NCI-H2081 (cell line): ENCODE measurements at regions not wholly inside any gene's neighbourhood (a gene's known extent, or its start where the extent isn't known, plus 50 kb on each side); places are given as distances from the start of the nearest gene placed in this dataset.

Experiments
- DNase-seq, 2 experiments: peaks; one replicate each; lab custom pipeline; 2025; lab: John Stamatoyannopoulos, UW

GRCh38 chr13:104206450-104207044 lies 1140.3 kb upstream of the SLC10A2 start:
- DNase-seq = peak in 1 of 2 experiments; percentile 12

GRCh38 chr13:104204177-104204576 lies 1138.0 kb upstream of the SLC10A2 start:
- no peak for DNase-seq

- DNase-seq = no peak
These were observed 1132.6 kb upstream of the SLC10A2 start for GRCh38 chr13:104198801-104199200.

- no peak for DNase-seq
These were observed 1130.4 kb upstream of the SLC10A2 start for GRCh38 chr13:104196611-104197010.

- no peak for DNase-seq
These were observed 1115.5 kb upstream of the SLC10A2 start for GRCh38 chr13:104181526-104182231.

- peak; percentile 8 to 44 for DNase-seq
These were observed 1104.9 kb upstream of the SLC10A2 start for GRCh38 chr13:104170980-104171555.

- no peak for DNase-seq
These were observed 1097.8 kb upstream of the SLC10A2 start for GRCh38 chr13:104163866-104164630.

GRCh38 chr13:104160536-104160935 lies 1094.3 kb upstream of the SLC10A2 start:
- no peak for DNase-seq

GRCh38 chr13:104143760-104144416 lies 1077.7 kb upstream of the SLC10A2 start:
- DNase-seq = peak; percentile 67 to 86

- peak; percentile 66 to 91 for DNase-seq
These were observed 1074.3 kb upstream of the SLC10A2 start for GRCh38 chr13:104140552-104140951.

- DNase-seq = no peak
These were observed 1071.2 kb upstream of the SLC10A2 start for GRCh38 chr13:104137416-104137815.

- no peak for DNase-seq
These were observed 1066.6 kb upstream of the SLC10A2 start for GRCh38 chr13:104132849-104133248.

- no peak for DNase-seq
These were observed 1047.9 kb upstream of the SLC10A2 start for GRCh38 chr13:104114101-104114500.

GRCh38 chr13:104111031-104111430 lies 1044.8 kb upstream of the SLC10A2 start:
- DNase-seq = no peak

- peak; percentile 0 to 7 for DNase-seq
These were observed 1040.6 kb upstream of the SLC10A2 start for GRCh38 chr13:104106705-104107393.

- DNase-seq = no peak
These were observed 1039.5 kb upstream of the SLC10A2 start for GRCh38 chr13:104105418-104106355.

GRCh38 chr13:104099750-104100149 lies 1033.5 kb upstream of the SLC10A2 start:
- DNase-seq = no peak

GRCh38 chr13:104098421-104098820 lies 1032.2 kb upstream of the SLC10A2 start:
- no peak for DNase-seq

GRCh38 chr13:104086759-104087158 lies 1020.5 kb upstream of the SLC10A2 start:
- DNase-seq = no peak

- DNase-seq = no peak
These were observed 1020.0 kb upstream of the SLC10A2 start for GRCh38 chr13:104086210-104086609.
